Ishikawa (cell line): ENCODE measurements at regions not wholly inside any gene's neighbourhood (a gene's known extent, or its start where the extent isn't known, plus 50 kb on each side); places are given as distances from the start of the nearest gene placed in this dataset.

Experiments used
- CEBPB ChIP-seq: IDR thresholded peaks from 2 replicates; pipeline ENCODE4 v1.6.1; 2012
- CREB1 ChIP-seq: IDR thresholded peaks from 2 replicates; pipeline ENCODE4 v1.6.1; 2012; ENCODE audit warnings: low read depth
- EGR1 ChIP-seq: IDR thresholded peaks from 2 replicates; pipeline ENCODE4 v1.6.1; 2012
- EP300 ChIP-seq: IDR thresholded peaks from 2 replicates; pipeline ENCODE4 v1.6.1; 2012; ENCODE audit warnings: borderline replicate concordance
- FOXM1 ChIP-seq: IDR thresholded peaks from 2 replicates; pipeline ENCODE4 v1.6.1; 2012; ENCODE audit warnings: low read depth, borderline replicate concordance
- MAX ChIP-seq: IDR thresholded peaks from 2 replicates; pipeline ENCODE4 v1.6.1; 2012
- NFIC ChIP-seq: IDR thresholded peaks from 2 replicates; pipeline ENCODE4 v1.6.1; 2012
- RAD21 ChIP-seq: IDR thresholded peaks from 2 replicates; pipeline ENCODE4 v1.6.1; 2012; ENCODE audit warnings: low read depth
- TAF1 ChIP-seq: IDR thresholded peaks from 2 replicates; pipeline ENCODE4 v1.6.1; 2012; ENCODE audit warnings: low read depth, mild to moderate bottlenecking
- TCF12 ChIP-seq: IDR thresholded peaks from 2 replicates; pipeline ENCODE4 v1.6.1; 2012; ENCODE audit warnings: low read depth
- TEAD4 ChIP-seq: IDR thresholded peaks from 2 replicates; pipeline ENCODE4 v1.6.1; 2012
- YY1 ChIP-seq: IDR thresholded peaks from 2 replicates; pipeline ENCODE4 v1.6.1; 2012; ENCODE audit warnings: low read depth
- ZBTB7A ChIP-seq: IDR thresholded peaks from 2 replicates; pipeline ENCODE4 v1.6.1; 2012; ENCODE audit warnings: low read depth
- TF ChIP-seq, protein P1 (sequence below): IDR thresholded peaks from 2 replicates; pipeline ENCODE4 v1.6.1; 2012
- TF ChIP-seq, protein P2 (sequence below): IDR thresholded peaks from 2 replicates; pipeline ENCODE4 v1.6.1; 2012; ENCODE audit warnings: low read depth, mild to moderate bottlenecking

GRCh38 chr2:2747797-2748301 lies 416.8 kb upstream of the MYT1L start:
- TF ChIP-seq TCF12 (no peak), EGR1 (no peak), FOXM1 (no peak), CREB1 (no peak), RAD21 (no peak), NFIC (no peak), TAF1 (no peak), CEBPB (no peak), ZBTB7A (no peak), YY1 (no peak), TEAD4 (no peak)
- TF ChIP-seq, protein P1, sequence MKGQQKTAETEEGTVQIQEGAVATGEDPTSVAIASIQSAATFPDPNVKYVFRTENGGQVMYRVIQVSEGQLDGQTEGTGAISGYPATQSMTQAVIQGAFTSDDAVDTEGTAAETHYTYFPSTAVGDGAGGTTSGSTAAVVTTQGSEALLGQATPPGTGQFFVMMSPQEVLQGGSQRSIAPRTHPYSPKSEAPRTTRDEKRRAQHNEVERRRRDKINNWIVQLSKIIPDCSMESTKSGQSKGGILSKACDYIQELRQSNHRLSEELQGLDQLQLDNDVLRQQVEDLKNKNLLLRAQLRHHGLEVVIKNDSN: no peak

GRCh38 chr2:2746731-2747130 lies 415.7 kb upstream of the MYT1L start:
- TF ChIP-seq NFIC: no peak
- no peak for TF ChIP-seq FOXM1
- no peak for TF ChIP-seq ZBTB7A
- TF ChIP-seq, protein P1: no peak
- no peak for TF ChIP-seq MAX
- TF ChIP-seq TCF12: no peak
- TF ChIP-seq CEBPB: no peak
- no peak for TF ChIP-seq RAD21
- TF ChIP-seq YY1: no peak
- no peak for TF ChIP-seq TEAD4
- TF ChIP-seq TAF1: no peak
- TF ChIP-seq EGR1: no peak
- no peak for TF ChIP-seq CREB1
- TF ChIP-seq, protein P2, sequence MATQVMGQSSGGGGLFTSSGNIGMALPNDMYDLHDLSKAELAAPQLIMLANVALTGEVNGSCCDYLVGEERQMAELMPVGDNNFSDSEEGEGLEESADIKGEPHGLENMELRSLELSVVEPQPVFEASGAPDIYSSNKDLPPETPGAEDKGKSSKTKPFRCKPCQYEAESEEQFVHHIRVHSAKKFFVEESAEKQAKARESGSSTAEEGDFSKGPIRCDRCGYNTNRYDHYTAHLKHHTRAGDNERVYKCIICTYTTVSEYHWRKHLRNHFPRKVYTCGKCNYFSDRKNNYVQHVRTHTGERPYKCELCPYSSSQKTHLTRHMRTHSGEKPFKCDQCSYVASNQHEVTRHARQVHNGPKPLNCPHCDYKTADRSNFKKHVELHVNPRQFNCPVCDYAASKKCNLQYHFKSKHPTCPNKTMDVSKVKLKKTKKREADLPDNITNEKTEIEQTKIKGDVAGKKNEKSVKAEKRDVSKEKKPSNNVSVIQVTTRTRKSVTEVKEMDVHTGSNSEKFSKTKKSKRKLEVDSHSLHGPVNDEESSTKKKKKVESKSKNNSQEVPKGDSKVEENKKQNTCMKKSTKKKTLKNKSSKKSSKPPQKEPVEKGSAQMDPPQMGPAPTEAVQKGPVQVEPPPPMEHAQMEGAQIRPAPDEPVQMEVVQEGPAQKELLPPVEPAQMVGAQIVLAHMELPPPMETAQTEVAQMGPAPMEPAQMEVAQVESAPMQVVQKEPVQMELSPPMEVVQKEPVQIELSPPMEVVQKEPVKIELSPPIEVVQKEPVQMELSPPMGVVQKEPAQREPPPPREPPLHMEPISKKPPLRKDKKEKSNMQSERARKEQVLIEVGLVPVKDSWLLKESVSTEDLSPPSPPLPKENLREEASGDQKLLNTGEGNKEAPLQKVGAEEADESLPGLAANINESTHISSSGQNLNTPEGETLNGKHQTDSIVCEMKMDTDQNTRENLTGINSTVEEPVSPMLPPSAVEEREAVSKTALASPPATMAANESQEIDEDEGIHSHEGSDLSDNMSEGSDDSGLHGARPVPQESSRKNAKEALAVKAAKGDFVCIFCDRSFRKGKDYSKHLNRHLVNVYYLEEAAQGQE: no peak
- no peak for TF ChIP-seq EP300

GRCh38 chr2:2744958-2745715 lies 414.1 kb upstream of the MYT1L start:
- TF ChIP-seq ZBTB7A (no peak), CREB1 (no peak), FOXM1 (no peak), NFIC (no peak), TCF12 (no peak), EGR1 (no peak), TEAD4 (no peak), MAX (no peak), TAF1 (no peak)
- TF ChIP-seq, protein P2: no peak
- TF ChIP-seq, protein P1: no peak

DNA sequence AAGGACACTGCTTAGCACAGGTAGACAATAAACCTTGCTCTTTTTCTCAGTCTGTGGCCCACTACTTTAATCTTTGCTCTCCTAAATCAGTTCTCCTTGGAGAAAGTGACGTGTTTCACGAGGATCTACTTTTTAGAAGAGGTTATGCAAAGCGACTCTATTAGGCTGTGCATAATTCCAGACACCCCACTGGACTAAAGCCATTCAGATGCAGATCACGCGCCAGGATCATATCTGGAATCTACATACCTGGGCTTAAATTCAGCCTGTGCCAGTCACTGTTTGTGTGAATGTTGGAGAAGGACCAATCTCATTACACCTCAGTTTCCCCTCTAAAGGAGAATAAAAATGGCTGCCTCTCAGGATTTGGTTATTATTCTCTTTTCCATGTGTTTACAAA lies 413.0 kb upstream of the MYT1L start:
- TF ChIP-seq CREB1 (no peak), RAD21 (no peak), TEAD4 (no peak), NFIC (no peak), TAF1 (no peak), EP300 (no peak), EGR1 (no peak), CEBPB (no peak)
- TF ChIP-seq, protein P2: no peak
